GM12865 (cell line): ENCODE measurements at regions not wholly inside any gene's neighbourhood (a gene's known extent, or its start where the extent isn't known, plus 50 kb on each side); places are given as distances from the start of the nearest gene placed in this dataset.

Experiments used
- DNase-seq: peaks from one replicate; pipeline ENCODE4 v3.0.0; 2010; ENCODE audit warnings: low read depth
- H3K4me3 ChIP-seq: 2 replicates; pipeline ENCODE4 v1.5.1; 2011; ENCODE audit warnings: mild to moderate bottlenecking, low read depth, low read length, control low read depth
- TF ChIP-seq, protein P1 (sequence below): IDR thresholded peaks from 2 replicates; pipeline ENCODE4 v1.5.1; 2011; ENCODE audit warnings: low read length, control low read depth, low read depth, inconsistent platforms; ENCODE audit not compliant: insufficient read depth; ENCODE audit errors: missing control alignments

DNA sequence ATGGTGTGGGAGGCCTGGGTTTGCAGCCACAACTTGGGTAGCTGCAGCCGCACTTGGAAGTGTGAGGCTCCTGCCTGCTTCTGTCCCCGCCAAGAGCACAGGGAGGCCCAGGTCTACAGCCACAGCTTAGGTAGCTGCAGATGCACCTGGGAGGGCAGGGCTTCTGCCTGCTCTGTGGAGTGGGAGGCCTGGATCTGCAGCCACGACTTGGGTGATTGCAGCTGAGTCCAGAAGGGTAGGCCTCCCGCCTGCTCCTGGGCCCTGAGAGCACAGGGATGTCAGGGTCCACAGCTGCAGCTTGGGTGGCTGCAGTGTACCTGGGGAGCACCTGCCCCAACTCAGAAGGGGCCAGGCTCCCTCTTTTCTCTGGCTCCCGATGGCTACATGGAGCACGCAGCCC is 287.3 kb downstream of the AEBP2 start:
- TF ChIP-seq, protein P1, sequence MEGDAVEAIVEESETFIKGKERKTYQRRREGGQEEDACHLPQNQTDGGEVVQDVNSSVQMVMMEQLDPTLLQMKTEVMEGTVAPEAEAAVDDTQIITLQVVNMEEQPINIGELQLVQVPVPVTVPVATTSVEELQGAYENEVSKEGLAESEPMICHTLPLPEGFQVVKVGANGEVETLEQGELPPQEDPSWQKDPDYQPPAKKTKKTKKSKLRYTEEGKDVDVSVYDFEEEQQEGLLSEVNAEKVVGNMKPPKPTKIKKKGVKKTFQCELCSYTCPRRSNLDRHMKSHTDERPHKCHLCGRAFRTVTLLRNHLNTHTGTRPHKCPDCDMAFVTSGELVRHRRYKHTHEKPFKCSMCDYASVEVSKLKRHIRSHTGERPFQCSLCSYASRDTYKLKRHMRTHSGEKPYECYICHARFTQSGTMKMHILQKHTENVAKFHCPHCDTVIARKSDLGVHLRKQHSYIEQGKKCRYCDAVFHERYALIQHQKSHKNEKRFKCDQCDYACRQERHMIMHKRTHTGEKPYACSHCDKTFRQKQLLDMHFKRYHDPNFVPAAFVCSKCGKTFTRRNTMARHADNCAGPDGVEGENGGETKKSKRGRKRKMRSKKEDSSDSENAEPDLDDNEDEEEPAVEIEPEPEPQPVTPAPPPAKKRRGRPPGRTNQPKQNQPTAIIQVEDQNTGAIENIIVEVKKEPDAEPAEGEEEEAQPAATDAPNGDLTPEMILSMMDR = no peak
- no peak for DNase-seq
- no peak overlapping the region for H3K4me3 ChIP-seq

DNA sequence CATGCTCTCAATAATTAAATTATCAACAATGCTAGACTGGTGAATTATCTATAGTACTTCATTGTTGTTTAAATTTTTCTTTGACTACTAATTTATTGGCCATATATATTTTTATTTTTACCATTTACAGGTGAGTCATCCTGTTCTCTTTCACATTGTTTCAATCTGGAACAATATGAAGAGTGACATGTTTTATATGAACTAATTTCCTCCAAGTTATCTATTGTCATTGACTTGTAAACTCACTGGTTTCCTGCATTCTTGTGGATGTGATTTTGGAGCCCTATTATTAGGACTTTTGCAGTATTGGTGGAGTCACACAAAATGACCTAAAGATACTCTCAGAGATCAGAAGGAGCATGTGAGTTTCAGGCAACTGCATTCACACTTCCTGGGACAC is 297.7 kb downstream of the AEBP2 start:
- TF ChIP-seq, protein P1 = no peak
- no peak for DNase-seq

DNA sequence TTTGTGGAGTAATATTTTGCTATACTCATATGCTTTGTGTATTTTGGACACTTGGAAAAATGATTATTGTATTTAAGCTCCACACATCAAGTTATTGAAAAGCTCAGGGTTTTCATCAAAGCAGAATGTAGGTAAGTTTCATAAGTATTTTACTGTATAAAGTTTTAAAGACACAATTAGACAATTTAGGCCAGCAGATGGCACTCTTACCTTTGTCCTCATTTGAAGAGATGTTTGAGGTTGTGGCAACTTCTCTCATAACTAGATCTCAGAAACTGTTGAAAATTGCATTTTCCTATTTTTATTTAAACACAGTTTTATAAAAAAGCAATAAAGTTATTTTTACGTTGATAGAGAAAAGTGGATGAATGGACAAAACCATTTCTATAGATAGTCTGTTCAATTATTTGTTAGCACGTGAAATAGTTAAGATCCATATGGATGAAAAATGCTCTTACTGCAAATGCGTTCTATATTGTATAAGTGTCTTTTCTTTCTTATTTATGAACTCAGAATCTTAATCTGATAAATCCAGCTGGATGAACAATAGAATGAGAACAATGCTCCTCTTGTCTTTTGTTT is 300.0 kb downstream of the AEBP2 start:
- H3K4me3 ChIP-seq = no peak overlapping the region
- TF ChIP-seq, protein P1 = peak; percentile 51
- peak; percentile 65 for DNase-seq

More for the DNA sequence above, 297.7 kb downstream of the AEBP2 start:
- H3K4me3 ChIP-seq = no peak overlapping the region

DNA sequence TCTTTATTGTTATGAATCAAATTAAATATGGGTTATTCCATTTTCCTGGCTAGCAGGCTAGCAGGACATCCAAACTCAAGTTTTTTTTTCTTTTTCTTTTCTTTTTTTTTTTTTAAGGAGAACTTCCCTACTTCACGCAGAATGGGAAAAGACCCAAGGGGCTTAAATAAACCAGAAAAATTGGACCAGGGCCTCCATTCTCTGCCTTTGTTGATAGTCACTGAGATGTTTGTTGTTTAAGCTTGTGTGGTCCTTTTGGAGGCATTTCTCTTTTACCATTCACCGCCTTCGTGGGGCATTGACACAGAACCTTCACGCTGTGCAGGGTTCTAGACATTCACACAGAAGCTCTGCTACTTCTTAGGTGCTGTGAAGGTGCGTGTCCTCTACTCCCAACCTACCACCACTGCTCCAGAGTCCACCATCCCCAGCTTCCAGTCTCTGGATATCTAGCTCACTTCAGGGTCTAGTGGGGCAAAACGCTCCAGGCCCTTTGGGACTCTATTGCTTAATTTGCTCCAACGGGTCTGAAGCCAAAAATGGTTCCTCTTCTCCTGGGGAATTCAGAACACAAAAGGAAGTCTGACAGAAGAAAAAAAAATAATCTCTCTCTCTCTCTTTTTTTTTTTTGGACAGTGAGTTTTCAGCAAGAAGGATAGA is 301.3 kb downstream of the AEBP2 start:
- TF ChIP-seq, protein P1 = no peak
- DNase-seq = no peak
- H3K4me3 ChIP-seq = no peak overlapping the region

DNA sequence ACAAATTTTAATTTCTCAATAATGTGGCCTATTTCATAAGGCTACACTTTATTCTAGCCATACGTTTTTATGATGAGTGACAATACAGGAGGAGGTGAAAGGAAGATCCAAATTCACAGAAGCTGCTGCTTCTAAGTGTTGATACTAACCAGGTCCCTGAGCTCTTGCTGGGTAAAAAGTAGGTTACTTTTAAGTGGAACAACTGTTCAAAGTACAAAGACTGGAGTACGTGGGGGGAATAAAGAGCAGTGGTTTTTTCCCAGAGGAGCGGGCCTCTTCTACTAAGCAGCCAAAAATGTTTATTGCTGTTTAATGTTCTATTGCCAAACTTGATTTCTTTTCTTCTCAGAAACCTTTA is 301.8 kb downstream of the AEBP2 start:
- TF ChIP-seq, protein P1 = no peak
- DNase-seq = no peak
- H3K4me3 ChIP-seq = no peak overlapping the region

DNA sequence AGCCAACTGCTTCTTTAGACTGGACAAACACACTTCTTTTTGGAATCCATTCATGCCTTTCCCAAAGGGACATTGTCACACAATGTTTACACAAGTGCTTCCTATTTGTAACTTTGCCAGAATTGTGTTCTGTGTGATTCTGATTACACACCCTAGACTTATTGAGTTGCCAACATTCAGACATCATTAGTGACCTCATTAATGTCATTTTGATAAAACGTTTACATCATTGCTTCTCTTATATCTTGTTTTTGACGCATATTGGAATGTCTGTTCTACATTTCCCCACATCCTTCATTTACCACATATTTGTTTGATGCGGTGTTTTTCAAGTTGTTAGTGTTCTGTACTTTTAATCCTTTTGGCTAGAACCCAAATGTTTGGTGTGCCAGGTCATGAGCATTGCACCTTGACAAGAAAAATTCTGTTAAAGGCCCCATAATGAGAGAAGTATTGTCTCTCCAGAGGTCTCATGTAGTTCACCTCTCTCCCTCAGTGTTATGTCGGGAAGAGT is 305.5 kb downstream of the AEBP2 start:
- no peak overlapping the region for H3K4me3 ChIP-seq
- TF ChIP-seq, protein P1 = no peak
- no peak for DNase-seq

DNA sequence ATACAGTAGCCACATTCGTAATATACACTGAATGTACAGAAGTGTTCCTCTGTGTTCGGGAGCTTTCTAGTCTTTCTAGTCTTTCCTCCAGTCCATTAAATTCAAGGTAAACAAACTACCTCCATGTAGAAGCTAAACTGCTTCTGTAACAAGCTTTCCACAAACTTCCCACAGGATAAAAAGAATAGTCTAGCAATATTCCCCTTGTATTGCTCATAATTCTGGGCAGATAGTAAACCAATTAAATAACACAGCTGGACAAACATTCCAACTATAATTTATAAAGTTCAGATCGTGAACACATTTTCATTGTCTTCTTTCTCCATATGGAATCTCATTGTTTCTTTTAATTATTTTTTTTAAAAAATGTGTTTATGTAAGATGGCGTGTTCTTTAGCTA is 307.2 kb downstream of the AEBP2 start:
- TF ChIP-seq, protein P1 = no peak
- H3K4me3 ChIP-seq = no peak overlapping the region
- DNase-seq = no peak
